Ovary (tissue), 7 donors: ENCODE measurements at regions not wholly inside any gene's neighbourhood (a gene's known extent, or its start where the extent isn't known, plus 50 kb on each side); places are given as distances from the start of the nearest gene placed in this dataset.

Experiments
- DNase-seq, 5 donors: peaks; one replicate each; pipeline ENCODE4 v3.0.0-alpha.2; 2019 to 2020
- H3K27ac ChIP-seq, 2 donors: fragments of 200-600 bp; one replicate each; pipeline versions ENCODE4 v1.5.1 to v1.8.0; 2019 to 2022
- H3K27me3 ChIP-seq: fragments of 200-600 bp; one replicate; pipeline ENCODE4 v1.8.0; 2022
- H3K36me3 ChIP-seq: fragments of 200-600 bp; sonication (generic); one replicate; pipeline ENCODE4 v1.5.1; 2019
- H3K4me1 ChIP-seq: one replicate; pipeline ENCODE4 v1.8.1; 2013; ENCODE audit warnings: mild to moderate bottlenecking, moderate library complexity; ENCODE audit not compliant: insufficient read depth
- H3K4me3 ChIP-seq: fragments of 200-600 bp; sonication (generic); one replicate; pipeline ENCODE4 v1.5.1; 2017
- H3K9me3 ChIP-seq, 2 donors: fragments of 200-600 bp in 1 of 2; sonication (generic) in 1 of 2; one replicate each; pipeline versions ENCODE4 v1.5.1 to v1.8.1; 2013 to 2019; ENCODE audit warnings: mild to moderate bottlenecking in 1 of 2, moderate library complexity in 1 of 2
- CTCF ChIP-seq, 3 donors: fragments of 450-650 bp in 2 of 3; fragments of 200-600 bp in 1 of 3; IDR thresholded peaks; one replicate each; pipeline versions ENCODE4 v1.5.1 to v1.8.0; 2016 to 2022; ENCODE audit warnings: antibody characterized with exemption in 3 of 3, mild to moderate bottlenecking in 1 of 3
- EP300 ChIP-seq: sonication (generic); formaldehyde crosslinking; IDR thresholded peaks from one replicate; pipeline ENCODE4 v1.6.1; 2017; ENCODE audit warnings: antibody characterized with exemption
- POLR2A ChIP-seq: fragments of 450-650 bp; IDR thresholded peaks from one replicate; pipeline ENCODE4 v1.6.1; 2017; ENCODE audit warnings: antibody characterized with exemption, mild to moderate bottlenecking, moderate library complexity
- WGBS, 3 donors: extraction: QIAGEN DNeasy Blood & Tissue Kit in 1 of 3; methylation state at CpG; one replicate each; pipeline versions ENCODE4 v1.1.5 to v1.1.7; 2013 to 2017; 5-methylcytosine and 5-hydroxymethylcytosine counted together
- intact Hi-C, 4 donors: fragments of 100-400 bp; cut with DNase I; formaldehyde crosslinking; loops; one replicate each; pipeline versions ENCODE4 v1.11.0 to v1.15.1; 2022 to 2023
- donor health status: DM: no; HTN: no; CAD: no; lungs with moderate emphysema.
- donor health status: DM: no; HTN: no; CAD: no.
- donor health status: Bipolar disorder and iron deficiency.
- donor health status: DM: no; HTN: no; CAD: no.
- donor health status: DM: yes; HTN: yes; CAD: no.

GRCh38 chr2:235235977-235236767 lies 257.7 kb upstream of the AGAP1 start:
- 67 to 68% (median 67%) methylated on average over 7 of the region's 7 CpGs for WGBS, 3 donors
- TF ChIP-seq EP300 = no peak
- TF ChIP-seq CTCF (IDR thresholded peaks at IDR 0.05) = no peak
- no peak for TF ChIP-seq POLR2A
- H3K27me3 ChIP-seq = no peaks in the 10 kb centered on the region
- peaks cover 10% of the 10 kb centered on the region for H3K4me1 ChIP-seq
- DNase-seq = no peak
- no peak overlapping the region for H3K27ac ChIP-seq
- intact Hi-C loops = no loop called here
- H3K36me3 ChIP-seq = no peaks in the 10 kb centered on the region
- H3K4me3 ChIP-seq = no peak overlapping the region
- H3K9me3 ChIP-seq = no peaks in the 10 kb centered on the region

GRCh38 chr2:235238537-235238936 lies 255.3 kb upstream of the AGAP1 start:
- Histone ChIP-seq H3K27me3 (no peaks in the 10 kb centered on the region), H3K27ac (no peak overlapping the region), H3K4me3 (no peak overlapping the region), H3K9me3 (no peaks in the 10 kb centered on the region), H3K36me3 (no peaks in the 10 kb centered on the region), H3K4me1 (peaks cover 8% of the 10 kb centered on the region)
- intact Hi-C loops = no loop called here
- 1 to 4% (median 1%) methylated on average over 3 of the region's 3 CpGs for WGBS, 3 donors
- peak; percentile 30 to 82 (median 74) for DNase-seq
- TF ChIP-seq POLR2A = no peak
- no peak for TF ChIP-seq EP300
- no peak for TF ChIP-seq CTCF (IDR thresholded peaks at IDR 0.05)

- no peak overlapping the region for H3K27ac ChIP-seq
- DNase-seq = no peak
- no peaks in the 10 kb centered on the region for H3K36me3 ChIP-seq
- intact Hi-C loops = no loop called here
- TF ChIP-seq CTCF (IDR thresholded peaks at IDR 0.05) (no peak), EP300 (no peak), POLR2A (no peak)
- no peaks in the 10 kb centered on the region for H3K27me3 ChIP-seq
- peaks cover 6% of the 10 kb centered on the region for H3K4me1 ChIP-seq
- H3K9me3 ChIP-seq = no peaks in the 10 kb centered on the region
- no peak overlapping the region for H3K4me3 ChIP-seq
- 77 to 85% (median 81%) methylated on average over 5 of the region's 5 CpGs for WGBS, 3 donors
Measured at GRCh38 chr2:235240574-235240973, 253.3 kb upstream of the AGAP1 start.

- no peaks in the 10 kb centered on the region for H3K27me3 ChIP-seq
- no peak overlapping the region for H3K4me3 ChIP-seq
- H3K36me3 ChIP-seq = no peaks in the 10 kb centered on the region
- intact Hi-C loops = no loop called here
- no peak for DNase-seq
- H3K9me3 ChIP-seq = no peaks in the 10 kb centered on the region
- no peak overlapping the region for H3K27ac ChIP-seq
- TF ChIP-seq POLR2A (no peak), CTCF (IDR thresholded peaks at IDR 0.05) (no peak), EP300 (no peak)
- WGBS, 3 donors = 31 to 40% (median 34%) methylated on average over 8 of the region's 8 CpGs
- H3K4me1 ChIP-seq = no peaks in the 10 kb centered on the region
Measured at GRCh38 chr2:235244255-235245220, 249.3 kb upstream of the AGAP1 start.
